ENCODE measurements at regions not wholly inside any gene's neighbourhood (a gene's known extent, or its start where the extent isn't known, plus 50 kb on each side); places are given as distances from the start of the nearest gene placed in this dataset.
"Not testable (repeated sequence)": the region's sequence is repeated elsewhere in the genome, so short reads cannot be mapped to it uniquely, and the experiment has no call there.

DNA sequence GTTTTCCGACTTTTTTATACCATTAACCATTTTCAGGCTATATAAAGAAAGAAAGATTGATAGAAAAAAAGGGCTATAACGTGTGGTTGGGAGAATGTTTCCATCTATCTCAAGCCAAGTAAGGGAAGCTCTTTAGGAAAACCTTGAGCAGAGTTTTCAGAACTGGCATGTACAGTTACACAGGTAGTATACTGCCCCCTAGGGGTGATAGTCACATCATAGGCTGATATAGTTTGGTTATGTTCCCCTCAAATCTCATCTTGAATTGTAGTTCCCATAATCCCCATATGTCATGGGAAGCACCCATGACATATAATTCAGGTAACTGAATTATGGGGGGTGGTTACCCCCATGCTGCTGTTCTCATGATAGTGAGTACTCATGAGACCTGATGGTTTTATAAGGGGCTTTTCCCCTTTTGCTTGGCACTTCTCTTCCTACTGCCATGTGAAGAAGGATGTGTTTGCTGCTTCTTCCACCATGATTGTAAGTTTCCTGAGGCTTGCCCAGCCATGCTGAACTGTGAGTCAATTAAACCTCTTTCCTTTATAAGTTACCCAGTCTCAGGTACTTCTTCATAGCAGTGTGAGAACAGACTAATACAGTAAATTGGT, 186.8 kb downstream of the TMA16 start:
- H3K4me3 ChIP-seq (ENCODE audit: low read depth, low read length), result no peak overlapping the region
- TF ChIP-seq, protein P1, sequence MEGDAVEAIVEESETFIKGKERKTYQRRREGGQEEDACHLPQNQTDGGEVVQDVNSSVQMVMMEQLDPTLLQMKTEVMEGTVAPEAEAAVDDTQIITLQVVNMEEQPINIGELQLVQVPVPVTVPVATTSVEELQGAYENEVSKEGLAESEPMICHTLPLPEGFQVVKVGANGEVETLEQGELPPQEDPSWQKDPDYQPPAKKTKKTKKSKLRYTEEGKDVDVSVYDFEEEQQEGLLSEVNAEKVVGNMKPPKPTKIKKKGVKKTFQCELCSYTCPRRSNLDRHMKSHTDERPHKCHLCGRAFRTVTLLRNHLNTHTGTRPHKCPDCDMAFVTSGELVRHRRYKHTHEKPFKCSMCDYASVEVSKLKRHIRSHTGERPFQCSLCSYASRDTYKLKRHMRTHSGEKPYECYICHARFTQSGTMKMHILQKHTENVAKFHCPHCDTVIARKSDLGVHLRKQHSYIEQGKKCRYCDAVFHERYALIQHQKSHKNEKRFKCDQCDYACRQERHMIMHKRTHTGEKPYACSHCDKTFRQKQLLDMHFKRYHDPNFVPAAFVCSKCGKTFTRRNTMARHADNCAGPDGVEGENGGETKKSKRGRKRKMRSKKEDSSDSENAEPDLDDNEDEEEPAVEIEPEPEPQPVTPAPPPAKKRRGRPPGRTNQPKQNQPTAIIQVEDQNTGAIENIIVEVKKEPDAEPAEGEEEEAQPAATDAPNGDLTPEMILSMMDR (IDR thresholded peaks at IDR 0.05; ENCODE audit: borderline replicate concordance, insufficient read depth, low read depth, low read length), result peak; percentile 53; the same call in 1 of the 2 replicates

GRCh38 chr4:163688856-163689255, 194.4 kb downstream of the TMA16 start:
- TF ChIP-seq, protein P1 (IDR thresholded peaks at IDR 0.05; ENCODE audit: borderline replicate concordance, insufficient read depth, low read depth, low read length), result no peak

DNA sequence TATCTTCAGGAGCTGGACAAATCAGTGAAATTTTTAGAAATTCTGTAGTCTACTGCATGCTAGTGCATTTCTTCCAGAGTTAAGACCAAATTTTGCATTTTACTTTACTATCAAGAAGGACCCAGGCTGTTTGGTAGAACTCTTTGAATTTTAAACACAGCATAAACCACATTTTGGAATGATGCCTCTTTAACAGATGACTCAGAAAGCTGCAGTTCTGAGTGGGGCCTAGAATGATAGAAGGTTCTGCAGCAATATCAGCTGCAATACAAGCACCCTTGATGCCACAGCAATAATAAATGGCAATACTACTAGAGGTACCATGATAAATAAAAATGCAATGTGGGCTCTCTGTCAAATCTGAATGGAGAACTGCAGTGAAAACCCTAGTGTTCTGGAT, 198.7 kb downstream of the TMA16 start:
- H3K4me3 ChIP-seq (ENCODE audit: low read depth, low read length), result no peak overlapping the region
- TF ChIP-seq, protein P1 (IDR thresholded peaks at IDR 0.05; ENCODE audit: borderline replicate concordance, insufficient read depth, low read depth, low read length), result no peak

More at GRCh38 chr4:163688856-163689255, 194.4 kb downstream of the TMA16 start:
- H3K4me3 ChIP-seq (ENCODE audit: low read depth, low read length), result no peak overlapping the region

GRCh38 chr4:163693776-163694175, 199.3 kb downstream of the TMA16 start:
- no peak overlapping the region for H3K4me3 ChIP-seq (ENCODE audit: low read depth, low read length)

GRCh38 chr4:163694385-163694784, 199.9 kb downstream of the TMA16 start:
- H3K4me3 ChIP-seq (ENCODE audit: low read depth, low read length), result no peak overlapping the region
- TF ChIP-seq, protein P1 (IDR thresholded peaks at IDR 0.05; ENCODE audit: borderline replicate concordance, insufficient read depth, low read depth, low read length), result no peak

More at GRCh38 chr4:163693776-163694175, 199.3 kb downstream of the TMA16 start:
- TF ChIP-seq, protein P1 (IDR thresholded peaks at IDR 0.05; ENCODE audit: borderline replicate concordance, insufficient read depth, low read depth, low read length), result no peak

GRCh38 chr4:163697121-163697520, 202.6 kb downstream of the TMA16 start:
- TF ChIP-seq, protein P1 (IDR thresholded peaks at IDR 0.05; ENCODE audit: borderline replicate concordance, insufficient read depth, low read depth, low read length), result no peak
- H3K4me3 ChIP-seq (ENCODE audit: low read depth, low read length), result no peak overlapping the region

DNA sequence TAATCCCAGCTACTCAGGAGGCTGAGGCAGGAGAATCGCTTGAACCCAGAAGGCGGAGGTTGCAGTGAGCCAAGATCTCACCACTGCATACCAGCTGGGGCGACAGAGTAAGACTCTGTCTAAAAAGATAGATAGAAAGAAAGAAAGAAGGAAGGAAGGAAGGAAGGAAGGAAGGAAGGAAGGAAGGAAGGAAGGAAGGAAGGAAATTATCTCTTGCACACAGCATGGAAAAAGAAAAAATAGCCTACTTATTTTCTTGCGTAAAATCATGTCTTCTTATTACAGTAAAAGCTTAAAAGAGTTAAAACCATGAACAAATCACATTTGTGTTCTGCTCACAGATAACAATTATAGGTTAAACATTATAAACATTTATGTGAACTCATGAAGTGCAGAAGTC, 205.9 kb downstream of the TMA16 start:
- H3K4me3 ChIP-seq (ENCODE audit: low read depth, low read length), result not testable (repeated sequence)
